Neural cell (in vitro differentiated cells): ENCODE measurements at regions not wholly inside any gene's neighbourhood (a gene's known extent, or its start where the extent isn't known, plus 50 kb on each side); places are given as distances from the start of the nearest gene placed in this dataset.

Experiments used
- H2AFZ ChIP-seq: fragments of 200-600, 300-800 bp; sonication (generic), shearing (Covaris generic); 2 replicates; pipeline ENCODE4 v1.6.0; 2014; ENCODE audit warnings: low read depth, mild to moderate bottlenecking, antibody characterized with exemption, low read length, moderate library complexity
- H3F3A ChIP-seq: fragments of 200-600 bp; shearing (Covaris generic); 2 replicates; pipeline ENCODE4 v1.6.1; 2016; ENCODE audit warnings: mild to moderate bottlenecking, moderate library complexity, mixed read lengths, antibody characterized with exemption, low read length; ENCODE audit not compliant: insufficient read depth, poor library complexity, severe bottlenecking
- H3K27ac ChIP-seq: fragments of 200-600, 300-800 bp; sonication (generic), shearing (Covaris generic); 2 replicates; pipeline ENCODE4 v1.5.1; 2014; ENCODE audit warnings: mild to moderate bottlenecking, low read length, moderate library complexity
- H3K27me3 ChIP-seq: fragments of 300-800, 200-600 bp; sonication (generic), shearing (Covaris generic); 2 replicates; pipeline ENCODE4 v1.6.0; 2014; ENCODE audit warnings: mild to moderate bottlenecking, low read depth, low read length, moderate library complexity; ENCODE audit not compliant: insufficient read depth
- H3K36me3 ChIP-seq: fragments of 300-800, 200-600 bp; sonication (generic), shearing (Covaris generic); 2 replicates; pipeline ENCODE4 v1.5.1; 2014; ENCODE audit warnings: mild to moderate bottlenecking, antibody characterized with exemption, low read length, moderate library complexity; ENCODE audit not compliant: insufficient read depth
- H3K4me2 ChIP-seq: fragments of 300-800, 200-600 bp; sonication (generic), shearing (Covaris generic); 2 replicates; pipeline ENCODE4 v1.6.0; 2014; ENCODE audit warnings: mild to moderate bottlenecking, low read length
- H3K4me3 ChIP-seq: fragments of 300-800, 200-600 bp; sonication (generic), shearing (Covaris generic); 2 replicates; pipeline ENCODE4 v1.5.1; 2014; ENCODE audit warnings: mild to moderate bottlenecking, low read length, moderate library complexity
- H3K79me2 ChIP-seq: fragments of 200-600 bp; shearing (Covaris generic); replicated peaks from 2 replicates; pipeline ENCODE4 v1.6.0; 2014; ENCODE audit warnings: mild to moderate bottlenecking, low read length, moderate library complexity; ENCODE audit not compliant: insufficient read depth
- H3K9ac ChIP-seq: fragments of 300-800, 200-600 bp; sonication (generic), shearing (Covaris generic); 2 replicates; pipeline ENCODE4 v1.6.1; 2016; ENCODE audit warnings: mild to moderate bottlenecking, low read length, mixed read lengths
- H3K9me2 ChIP-seq: fragments of 200-600 bp; shearing (Covaris generic); 2 replicates; pipeline ENCODE4 v1.6.1; 2016; ENCODE audit warnings: mild to moderate bottlenecking, low read length, mixed read lengths; ENCODE audit not compliant: insufficient read depth
- H3K9me3 ChIP-seq: fragments of 200-600, 300-800 bp; sonication (generic), shearing (Covaris generic); 2 replicates; pipeline ENCODE4 v1.6.1; 2016; ENCODE audit warnings: mild to moderate bottlenecking, mixed run types, low read length, moderate library complexity, mixed read lengths
- H4K20me1 ChIP-seq: fragments of 200-600 bp; shearing (Covaris generic); 2 replicates; pipeline ENCODE4 v1.6.1; 2016; ENCODE audit warnings: mild to moderate bottlenecking, mixed run types; ENCODE audit not compliant: insufficient read depth
- EP300 ChIP-seq: fragments of 450-650 bp; conservative IDR thresholded peaks from 2 replicates; pipeline ENCODE4 v1.6.1; 2014; ENCODE audit warnings: antibody characterized with exemption, mild to moderate bottlenecking, moderate library complexity; ENCODE audit not compliant: poor library complexity, severe bottlenecking
- EZH2 ChIP-seq: fragments of 200-600, 300-800 bp; shearing (Covaris generic), sonication (generic); IDR thresholded peaks from 2 replicates; pipeline ENCODE4 v1.6.1; 2014; ENCODE audit warnings: antibody characterized with exemption, low read length, borderline replicate concordance, mild to moderate bottlenecking; ENCODE audit not compliant: insufficient read depth, poor library complexity, severe bottlenecking
- MXI1 ChIP-seq: fragments of 450-650 bp; conservative IDR thresholded peaks from 2 replicates; pipeline ENCODE4 v1.6.1; 2014; ENCODE audit warnings: antibody characterized with exemption, mild to moderate bottlenecking; ENCODE audit not compliant: poor library complexity, severe bottlenecking
- POLR2AphosphoS5 ChIP-seq: IDR thresholded peaks from 2 replicates; pipeline ENCODE4 v1.6.1; 2012
- RAD21 ChIP-seq: fragments of 450-650 bp; conservative IDR thresholded peaks from 2 replicates; pipeline ENCODE4 v1.6.1; 2014; ENCODE audit warnings: antibody characterized with exemption, mild to moderate bottlenecking, moderate library complexity
- SMC3 ChIP-seq: fragments of 450-650 bp; conservative IDR thresholded peaks from 2 replicates; pipeline ENCODE4 v1.6.1; 2014; ENCODE audit warnings: antibody characterized with exemption, mild to moderate bottlenecking, moderate library complexity; ENCODE audit not compliant: poor library complexity
- TAF1 ChIP-seq: IDR thresholded peaks from 2 replicates; pipeline ENCODE4 v1.6.1; 2012; ENCODE audit warnings: low read depth
- TF ChIP-seq, protein P1 (sequence below): fragments of 450-650 bp; IDR thresholded peaks from 2 replicates; pipeline ENCODE4 v1.5.1; 2014; ENCODE audit warnings: antibody characterized with exemption, mild to moderate bottlenecking, moderate library complexity; ENCODE audit not compliant: poor library complexity, severe bottlenecking
- TF ChIP-seq, protein P2 (sequence below): IDR thresholded peaks from 2 replicates; pipeline ENCODE4 v1.6.1; 2012; ENCODE audit warnings: borderline replicate concordance

DNA sequence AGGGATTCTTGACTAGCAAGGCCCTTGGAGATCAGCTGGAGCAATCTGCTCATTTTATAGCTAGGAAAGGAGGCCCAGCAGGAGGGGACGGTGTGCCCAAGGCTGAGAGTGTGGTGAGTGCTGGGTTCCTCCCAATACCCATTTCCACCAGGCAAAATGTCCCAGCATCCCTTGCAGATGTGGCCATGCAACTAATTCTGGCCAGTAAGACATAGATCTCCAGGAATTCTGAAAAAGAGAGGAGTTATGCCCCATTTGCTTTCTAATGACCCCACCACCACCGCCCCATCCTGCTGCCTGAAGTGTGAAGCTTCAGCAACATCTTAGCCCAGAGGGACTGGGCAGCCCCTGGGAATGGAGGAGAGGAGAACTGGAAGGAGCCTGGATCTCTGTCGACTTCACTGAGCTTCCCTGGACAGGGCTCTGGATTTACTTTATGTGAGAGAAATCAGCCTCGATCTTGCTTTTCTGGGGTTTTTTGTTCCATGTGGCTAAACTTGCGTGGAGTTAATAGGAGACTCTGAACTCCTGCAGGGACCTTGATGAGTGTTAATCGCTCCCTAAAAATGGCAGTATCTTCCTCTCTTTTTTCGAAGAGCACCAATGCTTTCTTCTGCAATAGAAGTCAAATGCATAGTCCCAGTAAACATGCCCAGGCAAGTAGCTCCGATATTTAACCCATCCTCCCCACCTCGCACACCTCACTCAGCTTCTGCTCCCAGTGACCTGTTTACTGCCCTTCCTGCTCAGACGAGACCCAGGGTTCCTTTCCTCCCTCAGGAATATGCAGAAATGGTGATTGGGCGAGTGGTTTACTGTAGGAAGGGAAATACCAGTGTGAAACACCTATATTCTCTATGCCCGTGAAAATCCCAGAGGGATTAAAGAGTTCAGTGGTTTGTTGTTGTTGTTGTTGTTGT lies 127.5 kb upstream of the GPR26 start:
- no peaks in the 10 kb centered on the region for H3K79me2 ChIP-seq
- H3K27me3 ChIP-seq = no peaks in the 10 kb centered on the region
- no peak overlapping the region for H3K4me2 ChIP-seq

DNA sequence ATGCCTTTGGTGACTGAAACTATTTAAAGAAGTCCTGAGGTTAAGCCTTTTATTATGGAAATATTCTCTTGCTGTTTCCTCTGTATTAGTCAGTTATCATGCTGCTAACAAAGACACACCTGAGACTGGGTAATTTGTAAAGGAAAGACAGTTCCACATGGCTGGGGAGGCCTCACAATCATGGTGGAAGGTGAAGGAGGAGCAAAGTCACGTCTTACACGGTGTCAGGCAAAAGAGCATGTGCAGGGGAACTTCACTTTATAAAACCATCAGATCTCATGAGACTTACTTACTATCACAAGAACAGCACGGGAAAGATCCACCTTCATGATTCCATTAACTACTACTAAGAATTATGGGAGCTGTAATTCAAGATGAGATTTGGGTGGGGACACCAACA lies 121.2 kb upstream of the GPR26 start:
- Histone ChIP-seq H3K9me3 (no peaks in the 10 kb centered on the region), H3K4me2 (no peak overlapping the region), H3K79me2 (no peaks in the 10 kb centered on the region), H2AFZ (no peak overlapping the region), H3F3A (no peaks in the 10 kb centered on the region), H3K4me3 (no peak overlapping the region), H3K9ac (no peak overlapping the region), H3K9me2 (no peaks in the 10 kb centered on the region), H3K27me3 (no peaks in the 10 kb centered on the region), H3K27ac (no peak overlapping the region), H3K36me3 (no peaks in the 10 kb centered on the region), H4K20me1 (no peaks in the 10 kb centered on the region)
- TF ChIP-seq EP300 (no peak), POLR2AphosphoS5 (no peak), TAF1 (no peak), MXI1 (no peak), RAD21 (no peak), SMC3 (no peak), EZH2 (no peak)
- TF ChIP-seq, protein P1, sequence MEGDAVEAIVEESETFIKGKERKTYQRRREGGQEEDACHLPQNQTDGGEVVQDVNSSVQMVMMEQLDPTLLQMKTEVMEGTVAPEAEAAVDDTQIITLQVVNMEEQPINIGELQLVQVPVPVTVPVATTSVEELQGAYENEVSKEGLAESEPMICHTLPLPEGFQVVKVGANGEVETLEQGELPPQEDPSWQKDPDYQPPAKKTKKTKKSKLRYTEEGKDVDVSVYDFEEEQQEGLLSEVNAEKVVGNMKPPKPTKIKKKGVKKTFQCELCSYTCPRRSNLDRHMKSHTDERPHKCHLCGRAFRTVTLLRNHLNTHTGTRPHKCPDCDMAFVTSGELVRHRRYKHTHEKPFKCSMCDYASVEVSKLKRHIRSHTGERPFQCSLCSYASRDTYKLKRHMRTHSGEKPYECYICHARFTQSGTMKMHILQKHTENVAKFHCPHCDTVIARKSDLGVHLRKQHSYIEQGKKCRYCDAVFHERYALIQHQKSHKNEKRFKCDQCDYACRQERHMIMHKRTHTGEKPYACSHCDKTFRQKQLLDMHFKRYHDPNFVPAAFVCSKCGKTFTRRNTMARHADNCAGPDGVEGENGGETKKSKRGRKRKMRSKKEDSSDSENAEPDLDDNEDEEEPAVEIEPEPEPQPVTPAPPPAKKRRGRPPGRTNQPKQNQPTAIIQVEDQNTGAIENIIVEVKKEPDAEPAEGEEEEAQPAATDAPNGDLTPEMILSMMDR = no peak
- TF ChIP-seq, protein P2, sequence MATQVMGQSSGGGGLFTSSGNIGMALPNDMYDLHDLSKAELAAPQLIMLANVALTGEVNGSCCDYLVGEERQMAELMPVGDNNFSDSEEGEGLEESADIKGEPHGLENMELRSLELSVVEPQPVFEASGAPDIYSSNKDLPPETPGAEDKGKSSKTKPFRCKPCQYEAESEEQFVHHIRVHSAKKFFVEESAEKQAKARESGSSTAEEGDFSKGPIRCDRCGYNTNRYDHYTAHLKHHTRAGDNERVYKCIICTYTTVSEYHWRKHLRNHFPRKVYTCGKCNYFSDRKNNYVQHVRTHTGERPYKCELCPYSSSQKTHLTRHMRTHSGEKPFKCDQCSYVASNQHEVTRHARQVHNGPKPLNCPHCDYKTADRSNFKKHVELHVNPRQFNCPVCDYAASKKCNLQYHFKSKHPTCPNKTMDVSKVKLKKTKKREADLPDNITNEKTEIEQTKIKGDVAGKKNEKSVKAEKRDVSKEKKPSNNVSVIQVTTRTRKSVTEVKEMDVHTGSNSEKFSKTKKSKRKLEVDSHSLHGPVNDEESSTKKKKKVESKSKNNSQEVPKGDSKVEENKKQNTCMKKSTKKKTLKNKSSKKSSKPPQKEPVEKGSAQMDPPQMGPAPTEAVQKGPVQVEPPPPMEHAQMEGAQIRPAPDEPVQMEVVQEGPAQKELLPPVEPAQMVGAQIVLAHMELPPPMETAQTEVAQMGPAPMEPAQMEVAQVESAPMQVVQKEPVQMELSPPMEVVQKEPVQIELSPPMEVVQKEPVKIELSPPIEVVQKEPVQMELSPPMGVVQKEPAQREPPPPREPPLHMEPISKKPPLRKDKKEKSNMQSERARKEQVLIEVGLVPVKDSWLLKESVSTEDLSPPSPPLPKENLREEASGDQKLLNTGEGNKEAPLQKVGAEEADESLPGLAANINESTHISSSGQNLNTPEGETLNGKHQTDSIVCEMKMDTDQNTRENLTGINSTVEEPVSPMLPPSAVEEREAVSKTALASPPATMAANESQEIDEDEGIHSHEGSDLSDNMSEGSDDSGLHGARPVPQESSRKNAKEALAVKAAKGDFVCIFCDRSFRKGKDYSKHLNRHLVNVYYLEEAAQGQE = no peak

More for the DNA sequence above, 127.5 kb upstream of the GPR26 start:
- no peaks in the 10 kb centered on the region for H3K9me3 ChIP-seq
- no peaks in the 10 kb centered on the region for H4K20me1 ChIP-seq
- H3K27ac ChIP-seq = no peak overlapping the region
- no peaks in the 10 kb centered on the region for H3K36me3 ChIP-seq
- H3F3A ChIP-seq = no peaks in the 10 kb centered on the region
- no peak overlapping the region for H2AFZ ChIP-seq
- H3K9ac ChIP-seq = no peak overlapping the region
- H3K4me3 ChIP-seq = no peak overlapping the region
- H3K9me2 ChIP-seq = no peaks in the 10 kb centered on the region
- TF ChIP-seq SMC3 = no peak
- TF ChIP-seq RAD21 = no peak
- TF ChIP-seq EP300 = no peak
- TF ChIP-seq, protein P2 = no peak
- no peak for TF ChIP-seq POLR2AphosphoS5
